HUES48 (cell line): ENCODE measurements at regions not wholly inside any gene's neighbourhood (a gene's known extent, or its start where the extent isn't known, plus 50 kb on each side); places are given as distances from the start of the nearest gene placed in this dataset.

Experiments used
- H3K27ac ChIP-seq: one replicate; pipeline ENCODE4 v1.7.0; 2013; ENCODE audit warnings: low read depth, low read length, inconsistent platforms
- H3K27me3 ChIP-seq: 2 replicates; pipeline ENCODE4 v1.6.1; 2013; ENCODE audit warnings: mild to moderate bottlenecking, low read length; ENCODE audit not compliant: control insufficient read depth, insufficient read depth
- H3K36me3 ChIP-seq: 2 replicates; pipeline ENCODE4 v1.6.1; 2013; ENCODE audit warnings: low read length; ENCODE audit not compliant: control insufficient read depth, insufficient read depth
- H3K4me1 ChIP-seq: 2 replicates; pipeline ENCODE4 v1.6.1; 2013; ENCODE audit warnings: mild to moderate bottlenecking, low read length; ENCODE audit not compliant: control insufficient read depth, insufficient read depth
- H3K4me3 ChIP-seq: 2 replicates; pipeline ENCODE4 v1.5.1; 2013; ENCODE audit warnings: mild to moderate bottlenecking, low read depth, low read length
- H3K9ac ChIP-seq: 2 replicates; pipeline ENCODE4 v1.6.1; 2013; ENCODE audit warnings: mild to moderate bottlenecking, low read depth, low read length, moderate library complexity
- H3K9me3 ChIP-seq: 2 replicates; pipeline ENCODE4 v1.6.1; 2013; ENCODE audit warnings: low read length; ENCODE audit not compliant: control insufficient read depth, insufficient read depth

DNA sequence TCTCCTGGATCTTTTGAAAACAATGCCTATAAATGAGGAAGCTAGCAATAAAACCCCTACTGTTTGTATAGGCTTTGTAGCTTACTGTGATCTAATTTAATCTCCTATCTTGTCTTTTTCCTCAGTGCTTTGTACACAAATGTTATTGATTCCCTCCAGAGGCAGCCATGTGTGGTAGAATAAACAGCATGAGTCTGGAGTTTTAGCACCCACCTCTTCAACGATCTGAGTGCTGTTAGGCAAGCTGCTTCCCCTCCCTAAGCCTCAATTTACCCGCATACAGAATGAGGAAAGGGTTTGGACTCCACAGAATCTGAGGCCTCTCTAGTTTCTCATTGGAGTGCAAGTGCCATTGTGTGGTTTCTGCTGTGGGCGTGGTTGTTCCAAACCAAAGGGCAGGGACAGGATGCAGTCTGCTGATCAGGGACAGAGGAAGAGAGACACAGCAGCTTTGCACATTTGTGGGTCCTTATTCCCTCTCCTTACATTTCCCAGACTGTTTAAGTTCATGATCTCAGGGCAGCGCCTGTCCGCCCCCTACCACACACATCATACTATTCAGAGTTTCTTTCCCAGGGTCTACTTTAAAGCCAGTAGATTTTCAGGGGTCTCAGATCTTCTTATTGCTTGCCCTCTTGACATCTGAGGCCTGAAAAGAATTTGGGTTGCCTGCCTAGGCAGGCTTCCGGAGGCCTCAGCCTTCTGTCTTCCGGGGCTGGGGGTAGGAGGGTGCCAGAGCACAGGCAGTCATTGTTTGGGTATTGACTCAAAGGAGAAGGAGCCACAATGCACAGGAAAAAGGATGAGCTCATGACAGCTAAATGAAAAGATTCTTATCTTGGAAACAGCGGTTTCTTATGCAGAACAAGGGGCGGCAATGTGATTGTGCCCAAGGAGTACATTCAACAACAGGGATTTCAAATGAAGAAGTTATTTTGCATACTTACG, 114.9 kb upstream of the TEX13D start:
- H3K9me3 ChIP-seq, result no peaks in the 10 kb centered on the region
- peaks cover 30% of the 10 kb centered on the region for H3K4me1 ChIP-seq
- no peak overlapping the region for H3K4me3 ChIP-seq
- no peaks in the 10 kb centered on the region for H3K36me3 ChIP-seq
- peak overlapping the region; percentile 82 for H3K27ac ChIP-seq
- H3K27me3 ChIP-seq, result peaks cover 8% of the 10 kb centered on the region; the same call in 1 of the 2 replicates
- no peak overlapping the region for H3K9ac ChIP-seq

- no peak overlapping the region for H3K9ac ChIP-seq
Measured at GRCh38 chrX:124223524-124223923, 108.9 kb upstream of the TEX13D start.

GRCh38 chrX:124224528-124224927, 107.9 kb upstream of the TEX13D start:
- H3K27ac ChIP-seq, result no peak overlapping the region
- no peaks in the 10 kb centered on the region for H3K9me3 ChIP-seq
- peaks cover 24% of the 10 kb centered on the region for H3K4me1 ChIP-seq
- no peak overlapping the region for H3K4me3 ChIP-seq
- no peaks in the 10 kb centered on the region for H3K36me3 ChIP-seq
- peaks cover 38% of the 10 kb centered on the region for H3K27me3 ChIP-seq
- H3K9ac ChIP-seq, result no peak overlapping the region

More at GRCh38 chrX:124223524-124223923, 108.9 kb upstream of the TEX13D start:
- Histone ChIP-seq H3K27ac (no peak overlapping the region), H3K4me1 (peaks cover 23% of the 10 kb centered on the region), H3K27me3 (peaks cover 36% of the 10 kb centered on the region), H3K36me3 (no peaks in the 10 kb centered on the region), H3K9me3 (no peaks in the 10 kb centered on the region), H3K4me3 (no peak overlapping the region)

GRCh38 chrX:124226129-124226528, 106.3 kb upstream of the TEX13D start:
- H3K36me3 ChIP-seq, result no peaks in the 10 kb centered on the region

GRCh38 chrX:124228849-124229248, 103.6 kb upstream of the TEX13D start:
- Histone ChIP-seq H3K9ac (no peak overlapping the region), H3K9me3 (no peaks in the 10 kb centered on the region), H3K4me1 (peaks cover 53% of the 10 kb centered on the region), H3K27ac (peak overlapping the region; percentile 36), H3K4me3 (peak overlapping the region; percentile 28; the same call in 1 of the 2 replicates), H3K27me3 (peaks cover 76% of the 10 kb centered on the region), H3K36me3 (no peaks in the 10 kb centered on the region)

More at GRCh38 chrX:124226129-124226528, 106.3 kb upstream of the TEX13D start:
- H3K9ac ChIP-seq, result no peak overlapping the region
- H3K9me3 ChIP-seq, result no peaks in the 10 kb centered on the region
- H3K4me3 ChIP-seq, result no peak overlapping the region
- no peak overlapping the region for H3K27ac ChIP-seq
- H3K27me3 ChIP-seq, result peaks cover 51% of the 10 kb centered on the region
- H3K4me1 ChIP-seq, result peaks cover 39% of the 10 kb centered on the region

GRCh38 chrX:124229374-124229773, 103.1 kb upstream of the TEX13D start:
- Histone ChIP-seq H3K4me3 (peak overlapping the region; percentile 28; the same call in 1 of the 2 replicates), H3K9ac (no peak overlapping the region), H3K27me3 (peaks cover 79% of the 10 kb centered on the region), H3K36me3 (no peaks in the 10 kb centered on the region), H3K9me3 (no peaks in the 10 kb centered on the region), H3K4me1 (peaks cover 53% of the 10 kb centered on the region), H3K27ac (peak overlapping the region; percentile 36)

DNA sequence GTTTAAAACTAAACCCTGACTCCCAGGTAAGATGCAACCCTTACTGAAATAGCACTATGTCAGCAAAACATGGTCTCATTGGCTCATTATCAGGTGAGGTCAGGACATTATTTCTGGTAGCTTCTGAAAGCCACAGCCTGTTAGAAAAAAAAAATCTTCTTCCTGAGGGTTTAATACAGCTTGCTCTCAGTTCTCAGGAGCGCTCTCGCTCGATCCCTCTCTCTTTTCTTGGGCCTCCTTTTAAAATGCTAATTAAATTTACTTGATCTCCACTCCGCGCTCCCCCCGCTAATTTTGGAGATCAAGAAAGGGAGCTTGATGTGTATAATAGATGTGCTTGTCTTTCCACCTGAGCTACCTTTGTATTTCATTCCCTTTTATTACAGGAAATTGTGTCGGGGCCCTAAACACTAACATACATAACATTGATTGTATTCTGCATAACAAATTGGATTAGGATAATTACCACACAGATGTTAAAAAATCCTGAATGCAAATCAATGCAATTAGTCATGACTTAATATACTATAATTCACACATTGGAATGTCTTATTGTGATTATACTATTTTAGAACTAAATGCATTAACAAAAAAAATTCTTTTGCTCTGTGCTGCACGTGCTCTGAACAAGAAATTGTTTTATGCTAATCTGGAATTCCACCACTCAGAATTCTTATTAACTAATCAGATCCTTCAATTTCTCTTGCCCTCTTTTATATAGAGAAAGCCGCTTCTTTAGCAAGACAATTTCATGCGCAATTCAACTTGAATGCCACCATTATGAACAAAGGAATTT, 101.6 kb upstream of the TEX13D start:
- no peaks in the 10 kb centered on the region for H3K9me3 ChIP-seq
- H3K27me3 ChIP-seq, result peaks cover 70% of the 10 kb centered on the region
- peak overlapping the region; percentile 59 for H3K27ac ChIP-seq
- H3K9ac ChIP-seq, result no peak overlapping the region
- H3K4me1 ChIP-seq, result peaks cover 53% of the 10 kb centered on the region
- peak overlapping the region; percentile 39; the same call in 1 of the 2 replicates for H3K4me3 ChIP-seq
- no peaks in the 10 kb centered on the region for H3K36me3 ChIP-seq

DNA sequence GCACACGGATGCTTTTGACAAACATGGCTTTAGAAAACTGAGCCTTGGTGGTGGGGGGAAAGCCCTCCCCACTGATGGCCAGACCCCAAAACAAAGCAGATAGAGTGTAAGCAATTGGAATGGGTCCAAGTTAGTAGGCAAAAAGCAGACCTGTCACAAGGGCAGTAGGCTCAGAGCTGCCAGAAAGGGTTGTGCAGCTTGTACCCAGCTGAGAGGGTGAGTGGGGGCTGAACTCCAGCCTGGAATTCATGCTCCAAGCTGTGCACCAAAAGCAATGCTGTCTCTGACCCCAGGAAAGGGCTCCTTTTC, 101.1 kb upstream of the TEX13D start:
- Histone ChIP-seq H3K27me3 (peaks cover 65% of the 10 kb centered on the region), H3K36me3 (no peaks in the 10 kb centered on the region), H3K4me3 (no peak overlapping the region), H3K9ac (no peak overlapping the region), H3K4me1 (peaks cover 53% of the 10 kb centered on the region), H3K27ac (peak overlapping the region; percentile 59), H3K9me3 (no peaks in the 10 kb centered on the region)

DNA sequence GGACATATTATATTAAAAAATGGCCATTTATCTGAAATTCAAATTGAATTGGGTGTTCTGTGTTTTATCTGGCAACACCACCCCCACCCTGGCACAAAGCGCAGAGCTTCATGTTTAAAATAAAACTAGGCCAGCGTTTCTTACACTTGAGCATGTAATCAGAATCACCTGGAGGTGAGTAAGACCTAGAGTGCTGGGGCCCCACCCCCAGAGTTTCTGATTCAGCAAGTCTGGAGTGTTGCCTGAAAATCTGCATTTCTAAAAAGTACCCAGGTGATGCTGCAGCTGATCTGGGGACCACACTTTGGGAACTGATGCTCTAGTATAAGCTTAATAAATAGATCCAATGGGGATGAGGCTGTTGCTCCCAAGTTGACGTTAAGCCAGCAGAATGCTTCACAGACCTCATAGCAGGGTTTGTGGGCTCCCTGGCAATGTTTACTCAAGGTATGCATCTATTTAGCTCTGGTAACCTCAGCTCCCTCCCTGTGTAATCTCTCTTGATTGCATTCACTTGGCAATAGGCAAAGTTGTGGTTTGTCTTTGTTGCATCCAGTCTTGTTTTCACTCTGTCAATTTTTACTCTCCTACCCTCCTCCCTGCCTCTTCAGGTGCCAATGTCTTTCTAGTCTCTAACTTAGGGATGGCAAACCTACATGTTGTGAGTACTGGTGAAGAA, 99.8 kb upstream of the TEX13D start:
- H3K4me1 ChIP-seq, result peaks cover 51% of the 10 kb centered on the region
- H3K9ac ChIP-seq, result no peak overlapping the region
- no peak overlapping the region for H3K27ac ChIP-seq
- no peak overlapping the region for H3K4me3 ChIP-seq
- peaks cover 67% of the 10 kb centered on the region for H3K27me3 ChIP-seq
- no peaks in the 10 kb centered on the region for H3K9me3 ChIP-seq
- H3K36me3 ChIP-seq, result no peaks in the 10 kb centered on the region

DNA sequence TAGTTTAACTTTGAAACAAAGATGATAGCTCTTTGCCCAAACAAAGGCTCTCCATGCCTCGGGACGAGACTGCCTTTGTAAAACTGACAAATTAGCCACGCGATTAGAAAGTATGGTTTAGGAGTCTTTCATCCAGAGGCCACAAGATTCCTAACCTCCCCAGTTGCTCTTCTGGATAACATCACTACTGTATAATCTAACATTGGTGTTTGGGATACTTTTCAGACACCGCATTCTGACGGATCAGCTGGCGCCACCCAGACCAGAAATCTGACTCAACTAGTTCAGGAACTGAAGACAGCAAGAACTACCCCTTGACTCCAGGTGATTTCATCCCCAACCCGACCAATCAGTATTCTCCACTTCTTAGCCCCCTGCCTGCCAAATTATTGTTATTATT, 98.1 kb upstream of the TEX13D start:
- Histone ChIP-seq H3K9ac (no peak overlapping the region), H3K4me3 (no peak overlapping the region), H3K4me1 (peaks cover 37% of the 10 kb centered on the region), H3K27me3 (peaks cover 61% of the 10 kb centered on the region), H3K36me3 (no peaks in the 10 kb centered on the region), H3K27ac (no peak overlapping the region), H3K9me3 (no peaks in the 10 kb centered on the region)
